Endothelial cell of umbilical vein (primary cell): ENCODE measurements at regions not wholly inside any gene's neighbourhood (a gene's known extent, or its start where the extent isn't known, plus 50 kb on each side); places are given as distances from the start of the nearest gene placed in this dataset.
"Not testable (repeated sequence)": the region's sequence is repeated elsewhere in the genome, so short reads cannot be mapped to it uniquely, and the experiment has no call there.

Experiments
- BruUV-seq: library from RNA; stranded (reverse); fragments of 400-500 nt; replicated peaks from 2 replicates; lab custom pipeline; 2021; lab: Mats Ljungman, UMichigan
- CTCF ChIA-PET: fragments of 300-600, 350-600 bp; sonication (Branson Sonifier 250); formaldehyde crosslinking; loops from one replicate; lab custom pipeline; 2021; ENCODE audit warnings: antibody characterized with exemption, inconsistent platforms; lab: Charles Lee
- POLR2A ChIA-PET: fragments of 300-600, 350-600 bp; sonication (Branson Sonifier 250); formaldehyde crosslinking; loops from one replicate; lab custom pipeline; 2021; ENCODE audit warnings: antibody characterized with exemption, inconsistent platforms; lab: Charles Lee
- DNase-seq: peaks from one replicate; pipeline ENCODE4 v3.0.0-alpha.2; 2011; ENCODE audit warnings: low read depth, low spot score
- FAIRE-seq: peaks from 2 replicates; lab custom pipeline; 2011; peaks lifted over from hg19 to GRCh38; lab: Jason Lieb, UNC
- H2AFZ ChIP-seq: 2 replicates; pipeline ENCODE4 v1.6.0; 2012; ENCODE audit warnings: low read depth, low read length, control low read depth, inconsistent platforms
- H3K27ac ChIP-seq: 2 replicates; pipeline ENCODE4 v1.5.1; 2011; ENCODE audit warnings: low read depth, mild to moderate bottlenecking, control low read depth, low read length, moderate library complexity; ENCODE audit not compliant: insufficient read depth
- H3K27me3 ChIP-seq, 2 experiments: 2 replicates each; pipeline versions ENCODE4 v1.6.0 to v1.6.1; 2011; ENCODE audit warnings: low read length in 2 of 2, mixed read lengths in 1 of 2; ENCODE audit not compliant: control insufficient read depth in 2 of 2, insufficient read depth in 2 of 2
- H3K36me3 ChIP-seq, 2 experiments: 2 replicates in 1 of 2; 3 replicates in 1 of 2; pipeline ENCODE4 v1.5.1; 2011; ENCODE audit warnings: low read length in 2 of 2, mild to moderate bottlenecking in 1 of 2, moderate library complexity in 1 of 2; ENCODE audit not compliant: control insufficient read depth in 2 of 2, insufficient read depth in 2 of 2; ENCODE audit errors: extremely low read depth in 1 of 2
- H3K4me1 ChIP-seq: 3 replicates; pipeline ENCODE4 v1.5.1; 2011; ENCODE audit warnings: mild to moderate bottlenecking, low read length; ENCODE audit not compliant: control insufficient read depth, insufficient read depth; ENCODE audit errors: extremely low read depth
- H3K4me2 ChIP-seq: 2 replicates; pipeline ENCODE4 v1.6.1; 2011; ENCODE audit warnings: low read length, control low read depth, mixed read lengths; ENCODE audit not compliant: insufficient read depth
- H3K4me3 ChIP-seq, 3 experiments: fragments of 200-600 bp in 1 of 3; sonication (generic), shearing (Covaris generic) in 1 of 3; replicated peaks in 1 of 3; 2 replicates each; pipeline ENCODE4 v1.5.1; 2011 to 2016; ENCODE audit warnings: control low read depth in 3 of 3, low read length in 3 of 3, mild to moderate bottlenecking in 2 of 3, inconsistent platforms in 1 of 3, low read depth in 1 of 3, moderate library complexity in 1 of 3; ENCODE audit not compliant: insufficient read depth in 1 of 3
- H3K79me2 ChIP-seq: 2 replicates; pipeline ENCODE4 v1.6.0; 2012; ENCODE audit warnings: low read length, inconsistent platforms; ENCODE audit not compliant: control insufficient read depth, insufficient read depth
- H3K9ac ChIP-seq: replicated peaks from 2 replicates; pipeline ENCODE3; 2011; ENCODE audit warnings: low read length, control low read depth; ENCODE audit not compliant: insufficient read depth; ENCODE audit errors: extremely low read depth
- H3K9me1 ChIP-seq: replicated peaks from 3 replicates; pipeline ENCODE4 v1.6.0; 2011; ENCODE audit warnings: mild to moderate bottlenecking, low read length; ENCODE audit not compliant: control insufficient read depth, insufficient read depth; ENCODE audit errors: extremely low read depth
- H3K9me3 ChIP-seq: replicated peaks from 2 replicates; pipeline ENCODE4 v1.5.1; 2012; ENCODE audit warnings: low read length, inconsistent platforms; ENCODE audit not compliant: control insufficient read depth, insufficient read depth
- H4K20me1 ChIP-seq: replicated peaks from 2 replicates; pipeline ENCODE3; 2011; ENCODE audit warnings: mild to moderate bottlenecking, low read length; ENCODE audit not compliant: control insufficient read depth, insufficient read depth; ENCODE audit errors: extremely low read depth
- CTCF ChIP-seq, 2 donors: IDR thresholded peaks; 1 replicate in 1 of 2; 2 replicates in 1 of 2; pipeline ENCODE4 v1.5.1; 2011; ENCODE audit warnings: low read length in 2 of 2, mild to moderate bottlenecking in 2 of 2, moderate library complexity in 2 of 2, control low read depth in 1 of 2, inconsistent platforms in 1 of 2, low read depth in 1 of 2; ENCODE audit not compliant: insufficient read depth in 1 of 2; ENCODE audit errors: extremely low read depth in 1 of 2
- EZH2 ChIP-seq: IDR thresholded peaks from 2 replicates; pipeline ENCODE4 v1.6.1; 2012; ENCODE audit warnings: borderline replicate concordance, low read depth, mild to moderate bottlenecking, moderate library complexity, low read length, inconsistent platforms; ENCODE audit not compliant: severe bottlenecking
- FOS ChIP-seq: IDR thresholded peaks from 2 replicates; pipeline ENCODE4 v1.6.1; 2011; ENCODE audit warnings: mild to moderate bottlenecking, low read length, moderate library complexity, borderline replicate concordance; ENCODE audit not compliant: insufficient read depth
- GATA2 ChIP-seq: IDR thresholded peaks from 2 replicates; pipeline ENCODE4 v1.7.0; 2011; ENCODE audit warnings: low read depth, mild to moderate bottlenecking, moderate library complexity, mixed read lengths, low read length; ENCODE audit not compliant: insufficient read length, insufficient read depth
- JUN ChIP-seq: IDR thresholded peaks from 2 replicates; pipeline ENCODE4 v1.6.1; 2011; ENCODE audit warnings: borderline replicate concordance, low read depth; ENCODE audit not compliant: insufficient read length, insufficient read depth
- MAX ChIP-seq: IDR thresholded peaks from 2 replicates; pipeline ENCODE4 v1.6.1; 2011; ENCODE audit not compliant: insufficient read depth, insufficient read length
- MYC ChIP-seq: IDR thresholded peaks from one replicate; pipeline ENCODE4 v1.6.1; 2011; ENCODE audit warnings: mild to moderate bottlenecking, low read depth, low read length
- POLR2A ChIP-seq: IDR thresholded peaks from 2 replicates; pipeline ENCODE4 v1.6.1; 2012; ENCODE audit warnings: low read depth, mild to moderate bottlenecking, control low read depth, low read length
- POLR2AphosphoS5 ChIP-seq: IDR thresholded peaks from 2 replicates; pipeline ENCODE4 v1.6.1; 2012; ENCODE audit warnings: low read depth, mild to moderate bottlenecking, control low read depth, low read length, moderate library complexity; ENCODE audit not compliant: insufficient read depth
- dilution Hi-C: fragments of 300-500 bp; cut with MboI; formaldehyde crosslinking; loops from one replicate; pipeline ENCODE4 v1.15.0; 2019; ENCODE audit warnings: low sequenced_read_pairs; ENCODE audit not compliant: extremely low pct_ligation_motif_present
- intact Hi-C: fragments of 100-400 bp; cut with micrococcal nuclease; formaldehyde crosslinking; loops from one replicate; pipeline ENCODE4 v1.10.0; 2022

- H3K36me3 ChIP-seq, H2AFZ ChIP-seq, dilution Hi-C loops, H3K4me1 ChIP-seq, H3K9ac ChIP-seq, BruUV-seq, H3K4me2 ChIP-seq, intact Hi-C loops, H4K20me1 ChIP-seq, H3K9me1 ChIP-seq, H3K9me3 ChIP-seq, H3K27ac ChIP-seq, H3K4me3 ChIP-seq, H3K27me3 ChIP-seq, CTCF ChIA-PET, POLR2A ChIA-PET, DNase-seq, H3K79me2 ChIP-seq: not testable (repeated sequence)
- peak; percentile 28 for FAIRE-seq
Measured at GRCh38 chr3:125682610-125683009, 87.3 kb upstream of the OSBPL11 start.

GRCh38 chr3:125683067-125683829, 88.0 kb upstream of the OSBPL11 start:
- H3K27me3 ChIP-seq: no peaks in the 10 kb centered on the region
- intact Hi-C loops (no loop called here), dilution Hi-C loops (no loop called here)
- no peak overlapping the region for H3K4me3 ChIP-seq
- no peak for TF ChIP-seq FOS
- TF ChIP-seq MAX: no peak
- no peak for TF ChIP-seq GATA2
- no peak for TF ChIP-seq JUN
- TF ChIP-seq POLR2A: no peak
- no peak for TF ChIP-seq CTCF (IDR thresholded peaks at IDR 0.05; ENCODE audit: extremely low read depth in 1 of 2, insufficient read depth in 1 of 2, low read depth in 1 of 2, low read length in 2 of 2)
- TF ChIP-seq MYC: no peak
- TF ChIP-seq POLR2AphosphoS5: no peak
- TF ChIP-seq EZH2: no peak
- FAIRE-seq (no peak), DNase-seq (no peak)
- no peak overlapping the region for H3K4me2 ChIP-seq
- no TSS peak for BruUV-seq
- POLR2A ChIA-PET: no interaction called here
- no peaks in the 10 kb centered on the region for H3K4me1 ChIP-seq
- no peak overlapping the region for H3K9ac ChIP-seq
- H3K27ac ChIP-seq: no peak overlapping the region
- CTCF ChIA-PET: no interaction called here
- H3K9me3 ChIP-seq: no peaks in the 10 kb centered on the region
- H4K20me1 ChIP-seq: no peaks in the 10 kb centered on the region
- no peaks in the 10 kb centered on the region for H3K9me1 ChIP-seq
- no peak overlapping the region for H2AFZ ChIP-seq
- H3K79me2 ChIP-seq: no peaks in the 10 kb centered on the region
- H3K36me3 ChIP-seq: no peaks in the 10 kb centered on the region
